HG03175 (cell line): ENCODE measurements at regions not wholly inside any gene's neighbourhood (a gene's known extent, or its start where the extent isn't known, plus 50 kb on each side); places are given as distances from the start of the nearest gene placed in this dataset.

Experiments used
- ATAC-seq: cut with Tn5 transposase; IDR thresholded peaks from one replicate; pipeline ENCODE4 v1.9.1; 2021; ENCODE audit warnings: mild to moderate bottlenecking, moderate library complexity; ENCODE audit not compliant: unreplicated experiment

- no peak for ATAC-seq
These were observed 825.7 kb downstream of the FAM181B start for GRCh38 chr11:81907996-81908395.

- ATAC-seq = no peak
These were observed 834.5 kb downstream of the FAM181B start for GRCh38 chr11:81899156-81899555.

GRCh38 chr11:81897639-81898038, 836.0 kb downstream of the FAM181B start:
- ATAC-seq = no peak

- no peak for ATAC-seq
These were observed 838.4 kb downstream of the FAM181B start for GRCh38 chr11:81895258-81895657.

- no peak for ATAC-seq
These were observed 840.7 kb downstream of the FAM181B start for GRCh38 chr11:81892770-81893635.

- no peak for ATAC-seq
These were observed 845.3 kb downstream of the FAM181B start for GRCh38 chr11:81888391-81888790.

GRCh38 chr11:81887671-81888070, 846.0 kb downstream of the FAM181B start:
- ATAC-seq = no peak

- no peak for ATAC-seq
These were observed 847.1 kb downstream of the FAM181B start for GRCh38 chr11:81886406-81887075.

GRCh38 chr11:81874635-81875034, 859.0 kb downstream of the FAM181B start:
- ATAC-seq = no peak

GRCh38 chr11:81870815-81871214, 862.8 kb downstream of the FAM181B start:
- no peak for ATAC-seq

GRCh38 chr11:81870066-81870412, 863.6 kb downstream of the FAM181B start:
- peak; percentile 62 for ATAC-seq

- ATAC-seq = peak; percentile 93
These were observed 864.2 kb downstream of the FAM181B start for GRCh38 chr11:81869351-81870065.

GRCh38 chr11:81866896-81867295, 866.8 kb downstream of the FAM181B start:
- no peak for ATAC-seq

- ATAC-seq = no peak
These were observed 876.3 kb downstream of the FAM181B start for GRCh38 chr11:81857386-81857785.

- ATAC-seq = no peak
These were observed 879.9 kb downstream of the FAM181B start for GRCh38 chr11:81853791-81854190.

- ATAC-seq = no peak
These were observed 880.8 kb downstream of the FAM181B start for GRCh38 chr11:81852896-81853295.

GRCh38 chr11:81840380-81840779, 893.3 kb downstream of the FAM181B start:
- ATAC-seq = no peak

- ATAC-seq = no peak
These were observed 893.7 kb downstream of the FAM181B start for GRCh38 chr11:81839976-81840375.

GRCh38 chr11:81839016-81839415, 894.6 kb downstream of the FAM181B start:
- ATAC-seq = no peak

- no peak for ATAC-seq
These were observed 903.7 kb downstream of the FAM181B start for GRCh38 chr11:81829976-81830375.

- no peak for ATAC-seq
These were observed 908.3 kb downstream of the FAM181B start for GRCh38 chr11:81825346-81825745.

GRCh38 chr11:81819462-81819861, 914.2 kb downstream of the FAM181B start:
- ATAC-seq = no peak
